ENCODE measurements at regions not wholly inside any gene's neighbourhood (a gene's known extent, or its start where the extent isn't known, plus 50 kb on each side); places are given as distances from the start of the nearest gene placed in this dataset.

DNA sequence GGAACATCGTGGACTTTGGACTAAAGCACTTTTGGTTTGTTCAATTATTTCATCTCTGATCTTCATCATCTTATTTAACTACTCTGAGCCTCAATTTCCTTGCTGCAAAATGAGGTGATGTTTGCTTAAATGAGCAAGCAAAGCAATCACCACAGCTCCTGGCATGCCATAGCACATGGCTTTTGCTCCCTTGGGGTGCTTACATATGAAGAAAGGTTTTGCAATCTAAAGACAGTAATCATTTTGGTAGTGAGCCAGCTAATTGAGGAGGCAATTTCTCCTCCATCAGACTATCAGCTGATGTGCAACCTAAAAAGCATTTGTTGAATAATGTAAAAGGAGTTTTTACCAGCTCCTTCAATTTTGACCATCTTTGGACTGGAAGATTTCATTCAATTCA is 68.8 kb upstream of the KCNJ15 start:
- no peaks in the 10 kb centered on the region for H3K36me3 ChIP-seq (ENCODE audit: control insufficient read depth in 4 of 4, insufficient read depth in 3 of 4, low read depth in 1 of 4, low read length in 3 of 4)
- no peaks in the 10 kb centered on the region for H3K4me1 ChIP-seq (ENCODE audit: control insufficient read depth in 4 of 4, insufficient read depth in 4 of 4, low read length in 3 of 4)
- H3K4me3 ChIP-seq (ENCODE audit: low read depth in 1 of 3, low read length in 3 of 3), result no peak overlapping the region
- TF ChIP-seq EGR1 (IDR thresholded peaks at IDR 0.05; ENCODE audit: low read depth in 2 of 2) (no peak), YY1 (IDR thresholded peaks at IDR 0.05) (no peak), SP1 (IDR thresholded peaks at IDR 0.05) (no peak), TAF1 (conservative IDR thresholded peaks at IDR 0.05) (no peak), FOXA2 (IDR thresholded peaks at IDR 0.05) (no peak)
- TF ChIP-seq, protein P1, sequence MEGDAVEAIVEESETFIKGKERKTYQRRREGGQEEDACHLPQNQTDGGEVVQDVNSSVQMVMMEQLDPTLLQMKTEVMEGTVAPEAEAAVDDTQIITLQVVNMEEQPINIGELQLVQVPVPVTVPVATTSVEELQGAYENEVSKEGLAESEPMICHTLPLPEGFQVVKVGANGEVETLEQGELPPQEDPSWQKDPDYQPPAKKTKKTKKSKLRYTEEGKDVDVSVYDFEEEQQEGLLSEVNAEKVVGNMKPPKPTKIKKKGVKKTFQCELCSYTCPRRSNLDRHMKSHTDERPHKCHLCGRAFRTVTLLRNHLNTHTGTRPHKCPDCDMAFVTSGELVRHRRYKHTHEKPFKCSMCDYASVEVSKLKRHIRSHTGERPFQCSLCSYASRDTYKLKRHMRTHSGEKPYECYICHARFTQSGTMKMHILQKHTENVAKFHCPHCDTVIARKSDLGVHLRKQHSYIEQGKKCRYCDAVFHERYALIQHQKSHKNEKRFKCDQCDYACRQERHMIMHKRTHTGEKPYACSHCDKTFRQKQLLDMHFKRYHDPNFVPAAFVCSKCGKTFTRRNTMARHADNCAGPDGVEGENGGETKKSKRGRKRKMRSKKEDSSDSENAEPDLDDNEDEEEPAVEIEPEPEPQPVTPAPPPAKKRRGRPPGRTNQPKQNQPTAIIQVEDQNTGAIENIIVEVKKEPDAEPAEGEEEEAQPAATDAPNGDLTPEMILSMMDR (IDR thresholded peaks at IDR 0.05; ENCODE audit: low read depth, low read length, missing input control), result no peak
- TF ChIP-seq, protein P2, sequence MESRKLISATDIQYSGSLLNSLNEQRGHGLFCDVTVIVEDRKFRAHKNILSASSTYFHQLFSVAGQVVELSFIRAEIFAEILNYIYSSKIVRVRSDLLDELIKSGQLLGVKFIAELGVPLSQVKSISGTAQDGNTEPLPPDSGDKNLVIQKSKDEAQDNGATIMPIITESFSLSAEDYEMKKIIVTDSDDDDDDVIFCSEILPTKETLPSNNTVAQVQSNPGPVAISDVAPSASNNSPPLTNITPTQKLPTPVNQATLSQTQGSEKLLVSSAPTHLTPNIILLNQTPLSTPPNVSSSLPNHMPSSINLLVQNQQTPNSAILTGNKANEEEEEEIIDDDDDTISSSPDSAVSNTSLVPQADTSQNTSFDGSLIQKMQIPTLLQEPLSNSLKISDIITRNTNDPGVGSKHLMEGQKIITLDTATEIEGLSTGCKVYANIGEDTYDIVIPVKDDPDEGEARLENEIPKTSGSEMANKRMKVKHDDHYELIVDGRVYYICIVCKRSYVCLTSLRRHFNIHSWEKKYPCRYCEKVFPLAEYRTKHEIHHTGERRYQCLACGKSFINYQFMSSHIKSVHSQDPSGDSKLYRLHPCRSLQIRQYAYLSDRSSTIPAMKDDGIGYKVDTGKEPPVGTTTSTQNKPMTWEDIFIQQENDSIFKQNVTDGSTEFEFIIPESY (IDR thresholded peaks at IDR 0.05), result no peak
- peaks cover 0 to 6% (median 0%) of the 10 kb centered on the region in 4 donors for H3K27me3 ChIP-seq (ENCODE audit: control insufficient read depth in 4 of 4, insufficient read depth in 4 of 4, low read length in 3 of 4)
- no peaks in the 10 kb centered on the region for H3K9me3 ChIP-seq (ENCODE audit: control insufficient read depth in 4 of 4, low read length in 3 of 4)
- 85% methylated on average over 1 of the region's 1 CpG for WGBS
- DNase-seq (ENCODE audit: low spot score), result no peak
- H3K27ac ChIP-seq (ENCODE audit: low read depth in 1 of 2, low read length in 2 of 2), result no peak overlapping the region
- no peak overlapping the region for H3K9ac ChIP-seq (ENCODE audit: low read depth in 1 of 2, low read length in 2 of 2)

DNA sequence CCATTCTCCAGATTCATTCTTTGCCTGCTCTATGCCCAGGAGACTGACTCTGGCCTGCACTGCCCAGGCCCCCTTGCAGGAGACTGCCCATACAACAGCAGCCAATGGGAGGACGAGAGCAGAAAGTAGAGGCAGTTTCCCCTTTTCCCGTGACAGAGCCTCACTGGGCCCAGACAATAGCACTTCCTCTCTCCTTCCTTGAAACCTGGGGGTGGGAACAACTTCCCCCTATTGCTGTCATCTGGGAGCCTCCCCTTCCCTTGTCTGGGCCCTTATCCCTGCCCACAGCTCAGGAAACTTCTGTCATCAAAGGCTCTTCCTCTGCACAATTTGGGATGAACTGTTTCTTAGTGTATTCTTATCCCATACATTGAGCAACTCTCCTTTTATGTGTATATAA is 60.8 kb upstream of the KCNJ15 start:
- H3K27me3 ChIP-seq (ENCODE audit: control insufficient read depth in 4 of 4, insufficient read depth in 4 of 4, low read length in 3 of 4), result no peaks in the 10 kb centered on the region
- peaks cover 0 to 1% (median 0%) of the 10 kb centered on the region in 4 donors for H3K9me3 ChIP-seq (ENCODE audit: control insufficient read depth in 4 of 4, low read length in 3 of 4)
- H3K4me1 ChIP-seq (ENCODE audit: control insufficient read depth in 4 of 4, insufficient read depth in 4 of 4, low read length in 3 of 4), result no peaks in the 10 kb centered on the region
- no peak overlapping the region for H3K4me3 ChIP-seq (ENCODE audit: low read depth in 1 of 3, low read length in 3 of 3)
- no peaks in the 10 kb centered on the region for H3K36me3 ChIP-seq (ENCODE audit: control insufficient read depth in 4 of 4, insufficient read depth in 3 of 4, low read depth in 1 of 4, low read length in 3 of 4)
- H3K27ac ChIP-seq (ENCODE audit: low read depth in 1 of 2, low read length in 2 of 2), result no peak overlapping the region
- no peak for DNase-seq (ENCODE audit: low spot score)
- TF ChIP-seq FOXA1 (IDR thresholded peaks at IDR 0.05) (no peak), TAF1 (conservative IDR thresholded peaks at IDR 0.05) (no peak), HNF4A (conservative IDR thresholded peaks at IDR 0.05) (no peak), YY1 (IDR thresholded peaks at IDR 0.05) (no peak), EGR1 (IDR thresholded peaks at IDR 0.05; ENCODE audit: low read depth in 2 of 2) (no peak), RXRA (IDR thresholded peaks at IDR 0.05) (no peak), NR2F2 (IDR thresholded peaks at IDR 0.05) (no peak), GABPA (IDR thresholded peaks at IDR 0.05 in 1 of 2, conservative IDR thresholded peaks at IDR 0.05 in 1 of 2) (no peak), RAD21 (IDR thresholded peaks at IDR 0.05) (no peak), SP1 (IDR thresholded peaks at IDR 0.05) (no peak), FOXA2 (IDR thresholded peaks at IDR 0.05) (no peak)
- TF ChIP-seq, protein P3, sequence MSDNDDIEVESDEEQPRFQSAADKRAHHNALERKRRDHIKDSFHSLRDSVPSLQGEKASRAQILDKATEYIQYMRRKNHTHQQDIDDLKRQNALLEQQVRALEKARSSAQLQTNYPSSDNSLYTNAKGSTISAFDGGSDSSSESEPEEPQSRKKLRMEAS (IDR thresholded peaks at IDR 0.05), result no peak
- TF ChIP-seq, protein P1 (IDR thresholded peaks at IDR 0.05; ENCODE audit: low read depth, low read length, missing input control), result no peak
- TF ChIP-seq, protein P2 (IDR thresholded peaks at IDR 0.05), result no peak
- TF ChIP-seq, protein P4, sequence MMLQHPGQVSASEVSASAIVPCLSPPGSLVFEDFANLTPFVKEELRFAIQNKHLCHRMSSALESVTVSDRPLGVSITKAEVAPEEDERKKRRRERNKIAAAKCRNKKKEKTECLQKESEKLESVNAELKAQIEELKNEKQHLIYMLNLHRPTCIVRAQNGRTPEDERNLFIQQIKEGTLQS (IDR thresholded peaks at IDR 0.05), result no peak
- 74% methylated on average over 2 of the region's 2 CpGs for WGBS
- H3K9ac ChIP-seq (ENCODE audit: low read depth in 1 of 2, low read length in 2 of 2), result no peak overlapping the region
